GM12874 (cell line): ENCODE measurements at regions not wholly inside any gene's neighbourhood (a gene's known extent, or its start where the extent isn't known, plus 50 kb on each side); places are given as distances from the start of the nearest gene placed in this dataset.

Experiments used
- TF ChIP-seq, protein P1 (sequence below): IDR thresholded peaks from 2 replicates; pipeline ENCODE4 v1.5.1; 2011; ENCODE audit warnings: low read depth, mild to moderate bottlenecking, control low read depth, low read length, moderate library complexity; ENCODE audit not compliant: insufficient read depth

DNA sequence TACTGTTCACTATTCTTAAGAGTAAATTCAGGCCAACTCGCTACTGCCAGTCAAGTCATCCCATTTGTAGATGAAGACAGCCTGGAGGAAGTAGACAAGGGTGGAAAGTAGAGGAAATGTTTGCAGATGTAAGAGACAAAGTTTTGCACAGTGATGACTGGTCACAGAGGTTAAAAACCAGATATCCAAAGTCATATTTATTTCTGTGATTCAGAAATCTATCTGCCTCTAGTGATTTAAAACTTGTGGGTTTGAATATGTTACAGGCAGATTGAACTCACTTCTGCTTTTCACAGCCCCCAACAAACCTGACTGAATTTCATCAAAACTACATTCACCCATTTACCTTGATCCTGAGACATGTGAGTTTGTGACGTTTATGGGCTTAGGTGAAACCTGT lies 484.7 kb upstream of the C1orf87 start:
- TF ChIP-seq, protein P1, sequence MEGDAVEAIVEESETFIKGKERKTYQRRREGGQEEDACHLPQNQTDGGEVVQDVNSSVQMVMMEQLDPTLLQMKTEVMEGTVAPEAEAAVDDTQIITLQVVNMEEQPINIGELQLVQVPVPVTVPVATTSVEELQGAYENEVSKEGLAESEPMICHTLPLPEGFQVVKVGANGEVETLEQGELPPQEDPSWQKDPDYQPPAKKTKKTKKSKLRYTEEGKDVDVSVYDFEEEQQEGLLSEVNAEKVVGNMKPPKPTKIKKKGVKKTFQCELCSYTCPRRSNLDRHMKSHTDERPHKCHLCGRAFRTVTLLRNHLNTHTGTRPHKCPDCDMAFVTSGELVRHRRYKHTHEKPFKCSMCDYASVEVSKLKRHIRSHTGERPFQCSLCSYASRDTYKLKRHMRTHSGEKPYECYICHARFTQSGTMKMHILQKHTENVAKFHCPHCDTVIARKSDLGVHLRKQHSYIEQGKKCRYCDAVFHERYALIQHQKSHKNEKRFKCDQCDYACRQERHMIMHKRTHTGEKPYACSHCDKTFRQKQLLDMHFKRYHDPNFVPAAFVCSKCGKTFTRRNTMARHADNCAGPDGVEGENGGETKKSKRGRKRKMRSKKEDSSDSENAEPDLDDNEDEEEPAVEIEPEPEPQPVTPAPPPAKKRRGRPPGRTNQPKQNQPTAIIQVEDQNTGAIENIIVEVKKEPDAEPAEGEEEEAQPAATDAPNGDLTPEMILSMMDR: no peak

- TF ChIP-seq, protein P1: no peak
These were observed 480.2 kb upstream of the C1orf87 start for GRCh38 chr1:60553730-60554129.

DNA sequence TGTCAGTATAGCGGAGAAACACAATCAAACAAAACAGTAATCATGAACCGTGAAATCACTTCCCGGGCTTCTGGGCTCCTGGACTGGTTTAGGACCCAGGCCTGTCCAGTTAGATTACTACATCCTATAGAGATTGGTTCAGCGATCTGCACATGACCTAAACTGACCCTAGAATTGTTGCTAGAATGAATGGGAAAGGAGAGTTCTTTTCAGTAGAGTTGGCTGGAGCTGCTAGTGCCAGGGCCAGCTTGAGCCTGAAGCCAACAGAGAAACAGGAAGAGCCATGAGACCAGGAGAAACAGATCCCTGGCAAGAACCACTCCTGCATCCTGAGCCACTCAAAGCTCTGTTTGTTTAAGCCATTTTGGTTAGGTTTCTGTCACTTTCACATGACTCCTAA lies 474.3 kb upstream of the C1orf87 start:
- TF ChIP-seq, protein P1: no peak

GRCh38 chr1:60541831-60542532 lies 468.4 kb upstream of the C1orf87 start:
- TF ChIP-seq, protein P1: no peak

DNA sequence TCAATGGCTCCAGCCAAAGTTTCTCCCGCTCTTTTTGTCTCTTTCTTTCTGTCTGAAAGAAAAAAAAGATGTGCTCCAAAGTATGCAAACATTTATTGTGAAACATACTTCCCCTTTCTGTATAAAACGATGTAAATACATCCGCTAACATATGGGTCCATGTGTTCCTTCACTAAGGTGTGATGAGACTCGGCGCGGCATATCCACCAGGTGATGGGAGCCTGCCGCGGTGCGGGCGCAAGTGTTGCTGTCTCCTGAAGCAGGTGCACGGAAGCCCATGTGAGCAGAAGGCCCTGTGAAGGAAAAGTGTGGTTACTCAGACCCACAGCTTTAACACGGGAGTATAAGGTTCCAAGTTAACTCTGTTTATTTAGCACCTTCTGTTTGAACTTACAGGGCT lies 466.6 kb upstream of the C1orf87 start:
- TF ChIP-seq, protein P1: no peak

GRCh38 chr1:60535713-60536112 lies 462.1 kb upstream of the C1orf87 start:
- TF ChIP-seq, protein P1: no peak

DNA sequence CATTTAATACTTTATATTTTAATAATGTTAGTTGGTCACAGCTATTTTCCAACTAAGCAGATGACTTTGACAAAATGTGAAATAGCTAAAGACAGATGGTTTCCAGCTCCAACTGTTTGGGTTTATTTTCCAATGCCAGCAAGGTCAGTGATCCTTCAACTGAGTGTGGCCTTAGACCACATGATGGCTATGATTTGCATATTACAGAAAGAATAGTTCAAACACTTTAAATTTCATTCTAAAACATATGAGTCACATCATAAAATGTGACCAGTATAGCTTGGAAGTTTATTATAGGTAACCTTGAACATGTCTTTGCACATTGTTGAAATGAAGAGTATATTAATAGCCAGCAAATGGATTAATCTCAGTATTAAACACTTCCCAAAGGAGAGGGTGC lies 454.0 kb upstream of the C1orf87 start:
- TF ChIP-seq, protein P1: no peak
